ENCODE measurements at regions not wholly inside any gene's neighbourhood (a gene's known extent, or its start where the extent isn't known, plus 50 kb on each side); places are given as distances from the start of the nearest gene placed in this dataset.
"Not testable (repeated sequence)": the region's sequence is repeated elsewhere in the genome, so short reads cannot be mapped to it uniquely, and the experiment has no call there.

- H3K4me3 ChIP-seq (ENCODE audit: low read depth, low read length), result no peak overlapping the region
- no peak for TF ChIP-seq POLR2A (IDR thresholded peaks at IDR 0.05; ENCODE audit: extremely low read depth, insufficient read length)
- no peak for TF ChIP-seq MAX (IDR thresholded peaks at IDR 0.05; ENCODE audit: low read depth, low read length)
- TF ChIP-seq MYC (IDR thresholded peaks at IDR 0.05; ENCODE audit: low read depth, low read length), result no peak
- TF ChIP-seq CTCF (IDR thresholded peaks at IDR 0.05; ENCODE audit: low read depth, low read length), result no peak
- no peak for DNase-seq (ENCODE audit: low read depth)
Measured at GRCh38 chr5:167850911-167851310, 440.5 kb upstream of the WWC1 start.

GRCh38 chr5:167851416-167851815 lies 440.0 kb upstream of the WWC1 start:
- TF ChIP-seq MYC (IDR thresholded peaks at IDR 0.05; ENCODE audit: low read depth, low read length) (no peak), MAX (IDR thresholded peaks at IDR 0.05; ENCODE audit: low read depth, low read length) (no peak), CTCF (IDR thresholded peaks at IDR 0.05; ENCODE audit: low read depth, low read length) (no peak), POLR2A (IDR thresholded peaks at IDR 0.05; ENCODE audit: extremely low read depth, insufficient read length) (no peak)
- H3K4me3 ChIP-seq (ENCODE audit: low read depth, low read length), result no peak overlapping the region
- DNase-seq (ENCODE audit: low read depth), result no peak

GRCh38 chr5:167852515-167852914 lies 438.9 kb upstream of the WWC1 start:
- no peak for DNase-seq (ENCODE audit: low read depth)
- H3K4me3 ChIP-seq (ENCODE audit: low read depth, low read length), result no peak overlapping the region
- TF ChIP-seq CTCF (IDR thresholded peaks at IDR 0.05; ENCODE audit: low read depth, low read length) (no peak), MAX (IDR thresholded peaks at IDR 0.05; ENCODE audit: low read depth, low read length) (no peak), MYC (IDR thresholded peaks at IDR 0.05; ENCODE audit: low read depth, low read length) (no peak), POLR2A (IDR thresholded peaks at IDR 0.05; ENCODE audit: extremely low read depth, insufficient read length) (no peak)

GRCh38 chr5:167853421-167853820 lies 438.0 kb upstream of the WWC1 start:
- TF ChIP-seq POLR2A (IDR thresholded peaks at IDR 0.05; ENCODE audit: extremely low read depth, insufficient read length) (no peak), CTCF (IDR thresholded peaks at IDR 0.05; ENCODE audit: low read depth, low read length) (no peak), MAX (IDR thresholded peaks at IDR 0.05; ENCODE audit: low read depth, low read length) (no peak), MYC (IDR thresholded peaks at IDR 0.05; ENCODE audit: low read depth, low read length) (no peak)
- H3K4me3 ChIP-seq (ENCODE audit: low read depth, low read length), result no peak overlapping the region
- no peak for DNase-seq (ENCODE audit: low read depth)

GRCh38 chr5:167855818-167856217 lies 435.6 kb upstream of the WWC1 start:
- no peak overlapping the region for H3K4me3 ChIP-seq (ENCODE audit: low read depth, low read length)
- TF ChIP-seq POLR2A (IDR thresholded peaks at IDR 0.05; ENCODE audit: extremely low read depth, insufficient read length) (no peak), MAX (IDR thresholded peaks at IDR 0.05; ENCODE audit: low read depth, low read length) (no peak), MYC (IDR thresholded peaks at IDR 0.05; ENCODE audit: low read depth, low read length) (no peak), CTCF (IDR thresholded peaks at IDR 0.05; ENCODE audit: low read depth, low read length) (no peak)
- no peak for DNase-seq (ENCODE audit: low read depth)

GRCh38 chr5:167857321-167857720 lies 434.1 kb upstream of the WWC1 start:
- no peak for DNase-seq (ENCODE audit: low read depth)
- TF ChIP-seq MAX (IDR thresholded peaks at IDR 0.05; ENCODE audit: low read depth, low read length) (no peak), MYC (IDR thresholded peaks at IDR 0.05; ENCODE audit: low read depth, low read length) (no peak), POLR2A (IDR thresholded peaks at IDR 0.05; ENCODE audit: extremely low read depth, insufficient read length) (no peak), CTCF (IDR thresholded peaks at IDR 0.05; ENCODE audit: low read depth, low read length) (no peak)
- H3K4me3 ChIP-seq (ENCODE audit: low read depth, low read length), result no peak overlapping the region

GRCh38 chr5:167858186-167858855 lies 433.1 kb upstream of the WWC1 start:
- not testable (repeated sequence) for H3K4me3 ChIP-seq (ENCODE audit: low read depth, low read length); DNase-seq (ENCODE audit: low read depth)

Data from NB4 (cell line).